HepG2 (cell line): ENCODE measurements at regions not wholly inside any gene's neighbourhood (a gene's known extent, or its start where the extent isn't known, plus 50 kb on each side); places are given as distances from the start of the nearest gene placed in this dataset.

Experiments used
- ARHGAP35 ChIP-seq: sonication (generic); formaldehyde crosslinking; IDR thresholded peaks from 2 replicates; pipeline ENCODE4 v1.9.0; 2022; ENCODE audit warnings: mild to moderate bottlenecking, inconsistent platforms, moderate library complexity, missing genetic modification reagents, borderline replicate concordance
- ATF7 ChIP-seq, 2 experiments: fragments of 450-650 bp in 1 of 2; sonication (generic) in 1 of 2; formaldehyde crosslinking in 1 of 2; IDR thresholded peaks; 2 replicates each; pipeline versions ENCODE4 v1.4.0 to v1.6.1; 2016 to 2020; ENCODE audit warnings: antibody characterized with exemption in 1 of 2, mild to moderate bottlenecking in 1 of 2, missing genetic modification reagents in 1 of 2
- EED ChIP-seq: sonication (generic); formaldehyde crosslinking; IDR thresholded peaks from 2 replicates; pipeline ENCODE4 v1.5.0; 2020; ENCODE audit warnings: mild to moderate bottlenecking, missing genetic modification reagents
- ETV5 ChIP-seq: IDR thresholded peaks from 2 replicates; pipeline ENCODE4 v1.6.1; 2018; ENCODE audit warnings: missing biosample characterization, missing genetic modification reagents, inconsistent platforms, borderline replicate concordance
- FOSL1 ChIP-seq: sonication (generic); formaldehyde crosslinking; IDR thresholded peaks from 2 replicates; pipeline ENCODE4 v1.9.0; 2021; ENCODE audit warnings: missing genetic modification reagents, borderline replicate concordance
- HOXA7 ChIP-seq: sonication (generic); formaldehyde crosslinking; IDR thresholded peaks from 2 replicates; pipeline ENCODE4 v1.8.1; 2022; ENCODE audit warnings: mild to moderate bottlenecking, missing genetic modification reagents, moderate library complexity
- MLXIP ChIP-seq: sonication (generic); formaldehyde crosslinking; IDR thresholded peaks from 2 replicates; pipeline ENCODE4 v1.9.0; 2021; ENCODE audit warnings: missing genetic modification reagents, borderline replicate concordance
- NFKB2 ChIP-seq: sonication (generic); formaldehyde crosslinking; IDR thresholded peaks from 2 replicates; pipeline ENCODE4 v1.4.0; 2020; ENCODE audit warnings: missing genetic modification reagents, borderline replicate concordance
- RNF2 ChIP-seq: fragments of 450-650 bp; conservative IDR thresholded peaks from 2 replicates; pipeline ENCODE4 v1.6.1; 2016; ENCODE audit warnings: low read depth
- SAFB2 ChIP-seq: sonication (generic); formaldehyde crosslinking; IDR thresholded peaks from 2 replicates; pipeline ENCODE4 v1.5.1; 2020; ENCODE audit warnings: missing genetic modification reagents, low read depth, mild to moderate bottlenecking, borderline replicate concordance
- ZBTB7B ChIP-seq: sonication (generic); formaldehyde crosslinking; IDR thresholded peaks from 2 replicates; pipeline ENCODE4 v1.4.0; 2020; ENCODE audit warnings: missing genetic modification reagents
- ZEB1 ChIP-seq: IDR thresholded peaks from 2 replicates; pipeline ENCODE4 v1.6.1; 2012; ENCODE audit warnings: mild to moderate bottlenecking, low read depth, inconsistent platforms; ENCODE audit not compliant: insufficient replicate concordance
- ZNF136 ChIP-seq: sonication (generic); formaldehyde crosslinking; IDR thresholded peaks from 2 replicates; pipeline ENCODE4 v1.8.1; 2022; ENCODE audit warnings: low read depth, mild to moderate bottlenecking, moderate library complexity, missing genetic modification reagents
- ZNF431 ChIP-seq: sonication (generic); formaldehyde crosslinking; IDR thresholded peaks from 2 replicates; pipeline ENCODE4 v1.9.0; 2022; ENCODE audit warnings: missing genetic modification reagents, low read depth, mild to moderate bottlenecking, borderline replicate concordance
- ZNF549 ChIP-seq: sonication (generic); formaldehyde crosslinking; IDR thresholded peaks from 2 replicates; pipeline ENCODE4 v1.5.0; 2020; ENCODE audit warnings: missing genetic modification reagents
- ZNF891 ChIP-seq: sonication (generic); formaldehyde crosslinking; IDR thresholded peaks from 2 replicates; pipeline ENCODE4 v1.5.0; 2020; ENCODE audit warnings: mild to moderate bottlenecking, missing genetic modification reagents
- ZSCAN9 ChIP-seq: IDR thresholded peaks from 2 replicates; pipeline ENCODE4 v1.6.1; 2016; ENCODE audit warnings: borderline replicate concordance
- TF ChIP-seq, protein P1 (sequence below): sonication (generic); IDR thresholded peaks from 2 replicates; pipeline ENCODE4 v1.6.1; 2016; ENCODE audit warnings: low read depth, borderline replicate concordance
- TF ChIP-seq, protein P2 (sequence below): sonication (generic); formaldehyde crosslinking; IDR thresholded peaks from 2 replicates; pipeline ENCODE4 v1.4.0; 2020; ENCODE audit warnings: missing genetic modification reagents
- TF ChIP-seq, protein P3 (sequence below): sonication (generic); formaldehyde crosslinking; IDR thresholded peaks from 2 replicates; pipeline ENCODE4 v1.4.0; 2020; ENCODE audit warnings: mild to moderate bottlenecking, missing genetic modification reagents

DNA sequence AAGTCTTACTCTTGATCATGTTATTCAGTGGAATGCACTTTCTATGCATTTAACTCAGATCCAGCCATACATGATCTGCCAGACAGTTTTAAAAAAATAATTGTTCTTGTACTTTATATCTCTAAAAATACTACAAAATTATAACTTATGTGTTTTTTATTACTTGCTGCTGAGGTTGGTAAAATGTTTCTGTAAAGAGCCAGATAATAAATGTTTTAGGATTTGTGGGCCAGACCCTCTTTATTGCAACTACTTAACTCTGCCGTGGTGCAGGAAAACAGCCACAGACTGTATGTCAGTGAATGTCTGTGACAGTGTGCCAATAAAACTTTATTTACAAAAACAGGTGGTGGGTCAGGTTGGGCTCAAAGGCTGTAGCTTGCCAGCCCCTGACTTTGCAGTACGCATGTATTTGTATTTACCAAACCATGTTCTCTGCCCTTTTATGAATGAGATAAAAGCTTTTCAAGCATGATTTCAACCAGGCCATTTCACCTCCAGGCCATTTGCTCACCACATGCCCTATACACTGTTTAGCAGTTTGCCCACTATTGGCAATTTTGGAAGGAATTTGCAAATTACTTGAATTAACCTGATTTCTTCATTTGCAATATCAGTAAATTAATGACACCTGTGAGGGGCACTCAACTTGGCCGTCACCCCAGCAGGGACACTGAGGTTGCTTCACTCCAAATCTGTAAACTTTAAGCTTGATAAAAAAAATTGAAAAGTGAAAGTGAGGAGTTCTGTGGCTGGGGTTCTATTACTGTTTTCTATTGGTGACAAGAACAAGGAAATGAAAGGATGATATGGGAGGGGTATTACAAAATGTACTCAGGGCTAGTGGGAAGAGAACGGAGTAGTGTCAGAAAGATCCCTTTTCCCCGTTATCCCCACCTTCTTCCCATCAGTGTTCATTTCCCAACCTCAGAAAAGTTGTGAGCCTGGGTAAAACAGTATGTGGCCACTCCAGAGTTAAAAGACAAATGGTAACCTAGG, 133.4 kb downstream of the CEBPB start (continued):
- TF ChIP-seq, protein P1, sequence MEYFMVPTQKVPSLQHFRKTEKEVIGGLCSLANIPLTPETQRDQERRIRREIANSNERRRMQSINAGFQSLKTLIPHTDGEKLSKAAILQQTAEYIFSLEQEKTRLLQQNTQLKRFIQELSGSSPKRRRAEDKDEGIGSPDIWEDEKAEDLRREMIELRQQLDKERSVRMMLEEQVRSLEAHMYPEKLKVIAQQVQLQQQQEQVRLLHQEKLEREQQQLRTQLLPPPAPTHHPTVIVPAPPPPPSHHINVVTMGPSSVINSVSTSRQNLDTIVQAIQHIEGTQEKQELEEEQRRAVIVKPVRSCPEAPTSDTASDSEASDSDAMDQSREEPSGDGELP: peak; percentile 58; the same call in 1 of the 2 replicates
- TF ChIP-seq SAFB2 (CRISPR knock-in tag) (no peak), ARHGAP35 (CRISPR knock-in tag) (no peak), HOXA7 (CRISPR knock-in tag) (no peak), ZBTB7B (CRISPR knock-in tag) (peak; percentile 32; the same call in 1 of the 2 replicates), RNF2 (no peak), ZNF549 (CRISPR knock-in tag) (no peak), ZNF891 (CRISPR knock-in tag) (no peak), ZNF431 (CRISPR knock-in tag) (no peak), ZNF136 (no peak), ATF7 (IDR thresholded peaks at IDR 0.05) (no peak), ATF7 (CRISPR knock-in tag; IDR thresholded peaks at IDR 0.05) (no peak), ZEB1 (peak; percentile 37), NFKB2 (no peak), FOSL1 (CRISPR knock-in tag) (no peak), ZSCAN9 (no peak), ETV5 (CRISPR knock-in tag) (no peak), MLXIP (no peak), EED (CRISPR knock-in tag) (no peak)
- TF ChIP-seq, protein P2, sequence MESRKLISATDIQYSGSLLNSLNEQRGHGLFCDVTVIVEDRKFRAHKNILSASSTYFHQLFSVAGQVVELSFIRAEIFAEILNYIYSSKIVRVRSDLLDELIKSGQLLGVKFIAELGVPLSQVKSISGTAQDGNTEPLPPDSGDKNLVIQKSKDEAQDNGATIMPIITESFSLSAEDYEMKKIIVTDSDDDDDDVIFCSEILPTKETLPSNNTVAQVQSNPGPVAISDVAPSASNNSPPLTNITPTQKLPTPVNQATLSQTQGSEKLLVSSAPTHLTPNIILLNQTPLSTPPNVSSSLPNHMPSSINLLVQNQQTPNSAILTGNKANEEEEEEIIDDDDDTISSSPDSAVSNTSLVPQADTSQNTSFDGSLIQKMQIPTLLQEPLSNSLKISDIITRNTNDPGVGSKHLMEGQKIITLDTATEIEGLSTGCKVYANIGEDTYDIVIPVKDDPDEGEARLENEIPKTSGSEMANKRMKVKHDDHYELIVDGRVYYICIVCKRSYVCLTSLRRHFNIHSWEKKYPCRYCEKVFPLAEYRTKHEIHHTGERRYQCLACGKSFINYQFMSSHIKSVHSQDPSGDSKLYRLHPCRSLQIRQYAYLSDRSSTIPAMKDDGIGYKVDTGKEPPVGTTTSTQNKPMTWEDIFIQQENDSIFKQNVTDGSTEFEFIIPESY (CRISPR knock-in tag): 0 out of 2 replicates have a peak, but pooled peaks have one; percentile 20
- TF ChIP-seq, protein P3, sequence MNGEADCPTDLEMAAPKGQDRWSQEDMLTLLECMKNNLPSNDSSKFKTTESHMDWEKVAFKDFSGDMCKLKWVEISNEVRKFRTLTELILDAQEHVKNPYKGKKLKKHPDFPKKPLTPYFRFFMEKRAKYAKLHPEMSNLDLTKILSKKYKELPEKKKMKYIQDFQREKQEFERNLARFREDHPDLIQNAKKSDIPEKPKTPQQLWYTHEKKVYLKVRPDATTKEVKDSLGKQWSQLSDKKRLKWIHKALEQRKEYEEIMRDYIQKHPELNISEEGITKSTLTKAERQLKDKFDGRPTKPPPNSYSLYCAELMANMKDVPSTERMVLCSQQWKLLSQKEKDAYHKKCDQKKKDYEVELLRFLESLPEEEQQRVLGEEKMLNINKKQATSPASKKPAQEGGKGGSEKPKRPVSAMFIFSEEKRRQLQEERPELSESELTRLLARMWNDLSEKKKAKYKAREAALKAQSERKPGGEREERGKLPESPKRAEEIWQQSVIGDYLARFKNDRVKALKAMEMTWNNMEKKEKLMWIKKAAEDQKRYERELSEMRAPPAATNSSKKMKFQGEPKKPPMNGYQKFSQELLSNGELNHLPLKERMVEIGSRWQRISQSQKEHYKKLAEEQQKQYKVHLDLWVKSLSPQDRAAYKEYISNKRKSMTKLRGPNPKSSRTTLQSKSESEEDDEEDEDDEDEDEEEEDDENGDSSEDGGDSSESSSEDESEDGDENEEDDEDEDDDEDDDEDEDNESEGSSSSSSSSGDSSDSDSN (CRISPR knock-in tag): no peak
